AG04449 (cell line): ENCODE measurements at regions not wholly inside any gene's neighbourhood (a gene's known extent, or its start where the extent isn't known, plus 50 kb on each side); places are given as distances from the start of the nearest gene placed in this dataset.

Experiments used
- CTCF ChIA-PET: fragments of 350-600 bp; formaldehyde crosslinking; extraction: SDS; loops from one replicate; lab custom pipeline; 2021; ENCODE audit warnings: antibody characterized with exemption; lab: Yijun Ruan, JAX
- POLR2A ChIA-PET: fragments of 400-600, 350-600 bp; formaldehyde crosslinking; extraction: SDS; loops from one replicate; lab custom pipeline; 2020; ENCODE audit warnings: antibody characterized with exemption, inconsistent platforms; lab: Yijun Ruan, JAX
- DNase-seq: peaks from one replicate; pipeline ENCODE4 v3.0.0-alpha.2; 2010; ENCODE audit warnings: low read depth, low spot score
- H3K4me3 ChIP-seq: 2 replicates; pipeline ENCODE4 v1.5.1; 2011; ENCODE audit warnings: low read depth, mild to moderate bottlenecking, control low read depth, low read length
- CTCF ChIP-seq: IDR thresholded peaks from one replicate; pipeline ENCODE4 v1.5.1; 2011; ENCODE audit warnings: mild to moderate bottlenecking, moderate library complexity, low read length, control low read depth, inconsistent platforms; ENCODE audit not compliant: insufficient read depth; ENCODE audit errors: missing control alignments

- DNase-seq, result no peak
- TF ChIP-seq CTCF, result no peak
- POLR2A ChIA-PET, result no interaction called here
- H3K4me3 ChIP-seq, result no peak overlapping the region
- CTCF ChIA-PET, result interaction anchor here (0.7 kb wide), 2 partner anchors 25 to 264 kb away, joined by 3 read pairs; no protein-coding TSS in a partner anchor
Measured at GRCh38 chr18:9008200-9008708, 94.2 kb upstream of the NDUFV2 start.

GRCh38 chr18:9008709-9009635 is 93.5 kb upstream of the NDUFV2 start:
- ChIA-PET CTCF (interaction anchor here (0.7 kb wide), 2 partner anchors 26 to 265 kb away, joined by 3 read pairs; no protein-coding TSS in a partner anchor), POLR2A (no interaction called here)
- DNase-seq, result no peak
- no peak overlapping the region for H3K4me3 ChIP-seq
- TF ChIP-seq CTCF, result no peak

DNA sequence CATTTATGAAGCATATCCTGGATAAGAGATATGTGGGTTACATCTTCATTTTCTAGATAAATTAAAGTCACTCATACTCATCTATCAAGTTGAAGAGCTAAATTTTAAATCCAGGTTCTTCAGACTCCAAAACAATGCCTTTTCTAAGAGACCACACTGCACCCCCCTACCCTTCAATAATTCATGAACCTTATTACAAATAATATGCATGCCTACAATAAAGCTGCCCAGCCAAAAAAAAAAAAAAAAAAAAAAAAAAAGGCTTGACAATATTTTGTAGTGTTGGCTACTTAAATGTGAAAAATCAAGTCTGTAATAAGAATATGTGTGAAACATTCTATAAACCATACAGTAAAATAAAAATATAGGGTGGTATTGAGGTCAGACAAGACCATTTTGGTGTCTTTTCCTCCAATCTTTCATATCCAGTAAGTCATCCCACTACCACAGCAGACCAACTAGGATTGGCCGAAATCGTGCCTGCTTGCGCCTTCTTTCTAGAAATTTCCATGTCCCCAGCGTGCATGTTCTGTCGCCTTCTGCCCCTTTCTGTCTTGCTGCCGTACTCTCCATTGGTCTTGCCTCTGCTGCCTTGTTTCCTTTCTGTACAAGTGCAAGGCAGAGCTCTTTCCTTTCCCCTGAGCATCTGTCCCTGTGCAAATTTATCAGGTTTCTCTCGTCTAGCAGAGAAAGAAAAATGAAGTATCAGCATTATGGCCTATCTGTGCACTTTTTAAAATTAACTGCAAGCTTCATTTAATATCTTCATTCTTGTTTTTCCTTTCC is 92.6 kb upstream of the NDUFV2 start:
- no peak overlapping the region for H3K4me3 ChIP-seq
- CTCF ChIA-PET, result no interaction called here
- no peak for TF ChIP-seq CTCF
- POLR2A ChIA-PET, result no interaction called here
- DNase-seq, result no peak

DNA sequence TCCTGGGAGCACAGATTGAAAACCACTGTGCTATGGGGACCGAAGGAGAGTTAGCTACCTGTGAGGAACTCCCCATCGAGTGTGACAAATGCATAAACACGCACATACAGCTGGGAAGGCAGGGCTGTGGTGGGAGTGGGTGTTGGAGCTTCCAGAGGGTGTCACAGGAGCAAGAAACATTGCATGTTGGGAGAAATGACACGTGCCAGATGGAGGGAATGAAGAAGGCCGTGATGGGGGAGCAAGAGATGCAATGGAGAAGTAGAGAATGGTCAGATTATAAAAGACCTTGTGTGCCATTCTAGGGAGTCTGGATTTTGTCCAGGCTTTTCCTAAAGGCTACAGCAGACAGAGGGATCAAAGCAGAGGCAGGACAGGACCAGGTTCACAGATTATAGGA is 91.1 kb upstream of the NDUFV2 start:
- no peak for DNase-seq
- ChIA-PET POLR2A (no interaction called here), CTCF (no interaction called here)

DNA sequence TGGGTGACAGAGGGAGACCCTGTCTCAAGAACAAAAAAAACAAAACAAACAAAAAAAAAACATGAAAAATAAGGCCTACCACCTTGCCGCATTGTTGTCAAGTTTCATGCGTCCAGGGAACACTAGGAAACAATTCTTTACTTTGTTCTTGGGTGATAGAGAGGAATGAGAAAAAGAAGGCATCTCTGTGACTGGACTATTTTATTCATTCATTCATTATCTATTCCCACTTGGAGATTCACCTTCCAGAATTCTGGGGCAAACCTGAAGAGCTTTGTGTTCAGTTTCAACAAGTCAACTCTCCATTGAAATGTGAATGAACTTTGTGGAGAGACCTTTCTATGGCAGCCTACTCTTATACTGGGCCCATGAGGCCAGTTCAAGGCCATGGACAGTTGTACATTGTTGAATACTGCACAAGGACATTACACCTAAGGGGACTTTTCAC is 88.5 kb upstream of the NDUFV2 start:
- no peak for TF ChIP-seq CTCF
- H3K4me3 ChIP-seq, result no peak overlapping the region
- DNase-seq, result no peak
- ChIA-PET CTCF (no interaction called here), POLR2A (no interaction called here)

More for the DNA sequence above, 91.1 kb upstream of the NDUFV2 start:
- no peak for TF ChIP-seq CTCF
- no peak overlapping the region for H3K4me3 ChIP-seq
